Stimulated activated CD4-positive, alpha-beta T cell treated with anti-CD3 and anti-CD28 coated beads, Interleukin-1b, Interleukin-23, amount 100 ng/mL, for 1 hour (primary cell): ENCODE measurements at regions not wholly inside any gene's neighbourhood (a gene's known extent, or its start where the extent isn't known, plus 50 kb on each side); places are given as distances from the start of the nearest gene placed in this dataset.
A peak's percentile ranks its signal among the peaks of the same experiment; 100 is the strongest.
"Not testable (repeated sequence)": the region's sequence is repeated elsewhere in the genome, so short reads cannot be mapped to it uniquely, and the experiment has no call there.

Source experiments
- DNase-seq, 2 donors: peaks; one replicate each; pipeline ENCODE4 v3.0.0-alpha.2; 2020; ENCODE audit warnings: low read depth in 2 of 2

- not testable (repeated sequence) for DNase-seq
Observed at GRCh38 chr10:38362514-38362913, 268.4 kb downstream of the ZNF37A start.

DNA sequence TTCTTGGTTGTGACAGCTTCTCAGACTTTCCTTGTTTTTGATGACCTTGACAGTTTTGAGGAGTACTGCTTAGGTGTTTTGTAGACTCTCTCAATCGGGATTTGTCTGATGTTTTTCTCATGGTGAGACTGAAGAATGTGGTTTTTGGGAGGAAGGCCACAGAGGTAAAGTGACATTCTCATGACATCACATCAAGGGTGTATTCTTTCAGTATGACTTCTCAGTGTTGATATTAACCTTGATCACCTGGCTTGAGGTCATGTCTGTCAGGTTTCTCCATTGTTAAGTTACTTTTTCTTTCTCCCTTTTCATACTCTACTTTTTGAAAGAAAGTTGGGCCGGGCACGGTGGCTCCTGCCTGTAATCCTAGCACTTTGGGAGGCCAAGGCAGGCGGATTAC is 269.9 kb downstream of the ZNF37A start:
- not testable (repeated sequence) for DNase-seq

DNA sequence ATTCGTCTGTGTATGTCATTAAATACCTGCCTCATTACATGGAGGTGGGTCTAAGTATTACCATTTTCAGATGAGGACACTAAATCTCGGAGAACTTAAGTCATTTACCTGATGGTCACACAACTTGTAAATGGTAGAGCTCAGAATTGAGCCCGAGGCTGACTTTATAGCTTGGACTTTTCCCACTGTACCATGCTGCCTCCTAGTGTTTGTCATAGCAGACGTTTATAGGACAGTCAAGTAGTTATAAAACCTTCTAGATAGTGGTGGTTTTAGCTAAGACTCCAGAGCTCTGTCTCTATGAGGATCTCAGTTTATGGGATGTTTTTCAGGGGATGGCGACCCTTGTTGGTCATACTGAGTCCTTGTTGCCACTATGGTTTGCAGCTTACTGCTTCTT is 271.8 kb downstream of the ZNF37A start:
- DNase-seq, result not testable (repeated sequence)

DNA sequence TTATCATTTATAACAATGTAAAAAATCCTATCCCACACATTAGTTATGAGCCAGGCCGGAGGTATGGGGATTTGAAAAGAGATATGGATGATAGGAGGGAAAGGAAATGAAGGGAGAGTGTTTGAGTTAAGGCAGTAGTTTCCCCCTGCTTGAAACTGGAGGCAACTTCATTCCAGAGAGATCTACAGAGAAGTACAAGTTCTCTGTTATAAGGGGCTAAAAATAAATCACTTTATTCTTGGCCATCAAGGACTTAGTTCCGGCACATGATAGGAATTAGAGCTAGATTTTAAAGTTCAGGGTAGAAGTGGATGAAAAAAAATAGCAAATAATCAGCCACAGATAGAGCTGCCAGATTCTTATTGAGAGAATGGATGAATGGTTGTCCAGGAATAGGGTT is 289.7 kb downstream of the ZNF37A start:
- not testable (repeated sequence) for DNase-seq

DNA sequence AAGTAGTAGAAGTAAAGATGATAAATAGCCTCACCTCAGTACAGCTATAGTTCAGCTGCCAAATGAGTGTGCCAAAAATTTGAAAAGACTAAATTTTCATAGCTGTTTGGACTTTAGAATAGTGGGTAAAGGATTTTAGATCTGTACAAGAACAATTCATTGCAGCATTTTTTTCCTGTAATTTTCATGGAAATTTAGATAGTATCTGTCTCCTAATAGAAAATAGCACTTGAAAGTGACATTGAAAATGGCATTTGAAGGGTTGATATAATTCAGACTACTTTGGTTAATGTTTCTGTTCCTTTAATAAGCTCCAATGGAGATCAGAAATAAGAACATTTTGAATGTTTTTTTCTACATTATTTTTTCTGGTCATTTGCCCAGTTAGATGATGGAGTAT is 292.7 kb downstream of the ZNF37A start:
- DNase-seq, result not testable (repeated sequence)

GRCh38 chr10:38390725-38391124 is 296.6 kb downstream of the ZNF37A start:
- DNase-seq, result not testable (repeated sequence)

GRCh38 chr10:38395465-38395864 is 301.3 kb downstream of the ZNF37A start:
- DNase-seq, result not testable (repeated sequence)

DNA sequence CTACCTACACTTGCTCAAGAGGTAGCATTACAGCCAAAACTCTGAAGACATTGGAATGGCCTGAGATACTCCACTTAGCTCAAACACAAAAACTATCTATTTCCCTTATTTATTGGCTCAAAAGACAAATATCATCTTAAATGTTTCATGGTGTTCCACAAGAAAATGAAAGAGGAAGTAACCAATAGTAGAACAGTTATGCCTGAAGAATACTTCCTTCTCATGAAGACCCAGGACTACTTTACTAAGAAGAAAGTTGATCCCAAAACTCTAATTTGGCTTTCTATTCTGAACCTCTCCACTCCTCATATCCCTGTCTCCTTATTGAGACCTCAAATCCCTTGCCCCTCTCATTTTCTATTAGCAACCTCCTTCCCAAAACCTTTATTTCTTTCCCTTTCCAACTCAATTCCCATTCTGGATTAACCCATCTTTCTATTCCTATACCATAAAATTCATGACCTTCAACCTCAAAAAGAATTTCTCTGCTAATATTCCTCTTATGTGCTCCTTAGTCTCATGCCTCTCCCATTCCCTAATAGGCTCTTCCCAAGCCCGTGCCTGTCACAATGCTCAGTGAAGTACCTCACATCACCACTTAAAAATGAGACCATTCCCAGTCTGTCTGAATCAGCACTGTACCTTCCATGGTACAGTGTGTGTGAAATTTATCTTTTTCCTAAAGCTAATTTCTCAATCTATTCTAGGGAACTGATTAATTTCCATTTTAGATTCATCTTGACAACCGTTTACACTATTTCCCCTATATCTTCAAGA is 302.2 kb downstream of the ZNF37A start:
- not testable (repeated sequence) for DNase-seq

GRCh38 chr10:38401565-38401964 is 307.4 kb downstream of the ZNF37A start:
- not testable (repeated sequence) for DNase-seq

GRCh38 chr10:38402442-38403346 is 308.6 kb downstream of the ZNF37A start:
- peak; percentile 75 to 87 for DNase-seq

DNA sequence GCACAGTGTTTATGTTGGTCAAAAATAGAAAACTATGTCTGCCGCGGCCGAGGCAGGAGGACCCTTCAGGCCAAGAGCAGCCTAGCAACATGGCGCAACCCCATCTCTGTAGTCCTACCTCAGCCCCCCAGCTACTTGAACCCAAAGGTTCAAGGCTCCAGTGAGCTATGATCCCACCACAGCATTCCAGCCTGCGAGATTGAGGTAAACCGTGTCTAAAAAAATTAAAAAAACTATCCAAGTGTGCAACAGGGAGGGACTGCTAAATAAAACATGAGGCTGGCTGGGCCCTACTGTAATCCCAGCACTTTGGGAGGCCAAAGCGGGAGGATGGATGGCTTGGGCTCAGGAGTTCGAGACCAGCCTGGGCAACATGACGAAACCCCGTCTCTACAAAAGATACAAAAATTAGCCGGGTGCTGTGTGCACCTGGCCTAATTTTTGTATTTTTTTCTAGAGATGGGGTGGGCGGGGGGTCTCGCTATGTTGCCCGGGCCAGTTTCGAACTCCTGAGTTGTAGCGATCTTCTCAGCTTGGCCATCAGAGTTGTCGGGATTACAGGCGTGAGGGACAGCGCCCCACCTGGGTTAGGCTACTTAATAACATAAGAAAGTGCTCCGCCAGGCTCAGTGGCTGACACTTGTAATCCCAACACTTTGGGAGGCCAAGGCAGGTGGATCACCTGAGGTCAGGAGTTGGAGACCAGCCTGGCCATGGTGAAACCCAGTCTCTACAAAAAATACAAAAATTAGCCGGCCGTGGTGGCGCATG is 309.4 kb downstream of the ZNF37A start:
- DNase-seq, result not testable (repeated sequence)

- not testable (repeated sequence) for DNase-seq
Observed at GRCh38 chr10:38423634-38424033, 329.5 kb downstream of the ZNF37A start.

DNA sequence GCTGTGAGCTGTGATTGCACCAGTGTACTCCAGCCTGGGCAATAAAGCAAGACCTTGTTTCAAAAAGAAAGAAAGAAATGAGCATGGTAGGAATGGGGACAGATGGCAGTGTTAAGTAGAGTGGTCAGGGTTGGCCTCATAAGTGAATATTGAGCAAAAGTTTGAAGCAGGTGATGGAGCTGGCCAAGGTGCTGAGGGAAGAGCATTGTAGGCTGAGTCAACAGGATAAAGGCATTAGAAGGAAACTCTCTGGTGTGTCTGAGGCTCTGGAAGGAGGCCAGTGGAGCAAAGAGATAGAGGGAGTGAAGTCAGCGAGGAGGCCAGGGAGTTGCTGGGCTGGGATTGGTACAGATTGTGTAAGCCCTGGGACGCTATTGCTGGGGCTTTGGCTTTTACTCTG is 336.1 kb downstream of the ZNF37A start:
- not testable (repeated sequence) for DNase-seq

DNA sequence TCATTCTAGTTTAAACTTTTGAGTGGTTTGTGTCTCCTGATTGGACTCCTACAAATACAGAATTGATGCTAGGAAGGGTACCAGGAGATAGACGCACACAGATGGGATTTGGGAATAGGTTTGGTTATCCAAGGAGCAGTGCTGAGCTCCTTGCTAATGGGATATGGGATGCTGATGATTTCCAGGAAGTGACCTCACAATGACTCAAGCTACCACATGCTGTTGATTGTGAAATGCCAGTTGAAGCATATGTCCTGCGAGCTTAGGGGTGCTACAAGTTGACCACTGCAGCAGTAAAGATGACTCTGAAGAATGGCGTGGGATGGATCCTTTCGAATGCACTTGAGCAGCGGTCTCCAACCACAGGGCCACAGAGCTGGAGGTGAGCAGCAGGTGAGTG is 343.2 kb downstream of the ZNF37A start:
- DNase-seq, result not testable (repeated sequence)

DNA sequence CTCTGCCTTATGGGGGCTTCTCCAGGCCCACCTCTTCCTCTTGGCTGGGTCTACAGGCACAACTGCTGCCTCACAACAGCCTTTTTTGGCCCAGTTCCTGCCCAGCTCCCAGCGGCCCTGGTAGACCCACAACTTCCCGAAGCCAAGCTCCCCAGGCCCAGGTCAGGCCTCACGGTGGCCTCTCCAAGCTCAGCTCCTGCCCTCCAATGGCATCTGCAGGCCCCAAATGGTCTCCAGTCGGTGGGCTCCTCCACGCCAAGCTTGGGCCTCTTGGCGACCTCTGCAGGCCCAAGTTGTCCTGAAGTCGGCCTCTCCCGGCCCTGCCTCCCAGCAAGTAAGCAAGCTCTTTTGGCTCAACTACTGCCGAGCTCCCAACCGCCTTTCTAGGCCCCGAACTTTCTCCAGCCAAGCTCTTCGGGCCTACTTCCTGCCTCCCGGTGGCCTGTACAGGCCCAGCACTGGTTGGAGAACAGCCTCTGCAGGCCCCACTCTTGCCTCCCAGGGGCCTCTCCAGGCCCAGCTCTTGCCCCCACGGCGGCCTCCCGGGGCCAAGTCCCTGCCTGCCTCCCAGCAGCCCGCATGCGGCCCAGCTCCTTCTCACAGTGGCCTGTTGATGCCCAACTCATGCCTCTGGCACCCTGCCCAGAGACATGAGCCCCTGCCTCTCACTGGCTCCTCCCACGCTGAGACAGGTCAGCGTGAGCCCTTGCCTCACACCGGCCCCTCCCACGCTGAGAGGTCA is 354.6 kb downstream of the ZNF37A start:
- not testable (repeated sequence) for DNase-seq

GRCh38 chr10:38449618-38450017 is 355.5 kb downstream of the ZNF37A start:
- DNase-seq, result not testable (repeated sequence)

GRCh38 chr10:38450372-38451057 is 356.4 kb downstream of the ZNF37A start:
- not testable (repeated sequence) for DNase-seq

GRCh38 chr10:38451306-38451967 is 357.3 kb downstream of the ZNF37A start:
- not testable (repeated sequence) for DNase-seq
